Right lobe of liver (tissue), 6 donors: ENCODE measurements at regions not wholly inside any gene's neighbourhood (a gene's known extent, or its start where the extent isn't known, plus 50 kb on each side); places are given as distances from the start of the nearest gene placed in this dataset.

Experiments
- ATAC-seq, 4 donors: fragments of 200-7000 bp; cut with Tn5 transposase; one replicate each; pipeline ENCODE4 v1.9.1; 2020; ENCODE audit warnings: mild to moderate bottlenecking in 4 of 4, moderate library complexity in 4 of 4
- DNase-seq, 3 donors: peaks; one replicate each; pipeline ENCODE4 v3.0.0-alpha.2; 2020
- H3K27ac ChIP-seq, 3 donors: fragments of 200-600 bp; one replicate each; pipeline ENCODE4 v1.8.0; 2022
- H3K27me3 ChIP-seq, 2 donors: fragments of 200-600 bp; one replicate each; pipeline ENCODE4 v1.8.0; 2022
- H3K36me3 ChIP-seq, 4 donors: fragments of 200-600 bp; sonication (generic) in 1 of 4; one replicate each; pipeline versions ENCODE4 v1.5.1 to v1.8.0; 2017 to 2022; ENCODE audit warnings: control low read depth in 1 of 4
- H3K4me1 ChIP-seq, 4 donors: fragments of 200-600 bp; sonication (generic) in 1 of 4; one replicate each; pipeline versions ENCODE4 v1.5.1 to v1.8.0; 2017 to 2022; ENCODE audit warnings: control low read depth in 1 of 4
- H3K4me3 ChIP-seq, 3 donors: fragments of 200-600 bp; one replicate each; pipeline ENCODE4 v1.8.0; 2022
- H3K9me3 ChIP-seq, 4 donors: fragments of 200-600 bp; sonication (generic) in 1 of 4; one replicate each; pipeline versions ENCODE4 v1.5.1 to v1.8.0; 2017 to 2022; ENCODE audit warnings: control low read depth in 1 of 4
- CTCF ChIP-seq, 4 donors: fragments of 200-600 bp in 3 of 4; fragments of 450-650 bp in 1 of 4; IDR thresholded peaks; one replicate each; pipeline versions ENCODE4 v1.5.1 to v1.8.0; 2016 to 2022; ENCODE audit warnings: antibody characterized with exemption in 4 of 4, mild to moderate bottlenecking in 2 of 4
- POLR2A ChIP-seq: fragments of 450-650 bp; IDR thresholded peaks from one replicate; pipeline ENCODE4 v1.6.1; 2017; ENCODE audit warnings: antibody characterized with exemption, mild to moderate bottlenecking
- WGBS: methylation state at CpG from one replicate; pipeline ENCODE4 v1.1.6; 2018; ENCODE audit warnings: low coverage, low lambda C conversion rate; ENCODE audit not compliant: insufficient coverage; ENCODE audit errors: missing lambda C conversion rate; 5-methylcytosine and 5-hydroxymethylcytosine counted together
- intact Hi-C, 2 donors: fragments of 100-400 bp; cut with DNase I; formaldehyde crosslinking; loops; one replicate each; pipeline versions ENCODE4 v1.11.2 to v1.14.1; 2022
- donor health status: DM: no; HTN: yes; CAD: no.
- donor health status: DM: no; HTN: no; CAD: no.
- donor health status: DM: no; HTN: no; CAD: no.
- donor health status: DM: no; HTN: yes; CAD: no.
- donor health status: DM: no; HTN: yes; CAD: no.

GRCh38 chr18:44128365-44128764 is 552.3 kb upstream of the SETBP1 start:
- no peaks in the 10 kb centered on the region for H3K9me3 ChIP-seq
- TF ChIP-seq CTCF (IDR thresholded peaks at IDR 0.05) = no peak
- no peak for ATAC-seq
- H3K4me3 ChIP-seq = no peak overlapping the region
- H3K27ac ChIP-seq = no peak overlapping the region
- H3K36me3 ChIP-seq = no peaks in the 10 kb centered on the region
- no peak for DNase-seq
- intact Hi-C loops = no loop called here
- 28% methylated on average over 1 of the region's 1 CpG for WGBS
- no peaks in the 10 kb centered on the region for H3K27me3 ChIP-seq
- no peaks in the 10 kb centered on the region for H3K4me1 ChIP-seq

GRCh38 chr18:44130376-44130942 is 550.2 kb upstream of the SETBP1 start:
- no peaks in the 10 kb centered on the region for H3K4me1 ChIP-seq
- H3K9me3 ChIP-seq = no peaks in the 10 kb centered on the region
- no peak for DNase-seq
- intact Hi-C loops = no loop called here
- no peak overlapping the region for H3K4me3 ChIP-seq
- no peak for TF ChIP-seq POLR2A
- TF ChIP-seq CTCF (IDR thresholded peaks at IDR 0.05) = peak; percentile 36 to 62 (median 50)
- peak; percentile 40 to 52 (median 42) for ATAC-seq
- 33% methylated on average over 5 of the region's 5 CpGs for WGBS
- H3K27me3 ChIP-seq = no peaks in the 10 kb centered on the region
- no peak overlapping the region for H3K27ac ChIP-seq
- no peaks in the 10 kb centered on the region for H3K36me3 ChIP-seq

GRCh38 chr18:44133483-44133882 is 547.2 kb upstream of the SETBP1 start:
- TF ChIP-seq POLR2A = no peak
- H3K36me3 ChIP-seq = no peaks in the 10 kb centered on the region
- 28% methylated on average over 2 of the region's 2 CpGs for WGBS
- H3K27me3 ChIP-seq = no peaks in the 10 kb centered on the region
- ATAC-seq (no peak), DNase-seq (no peak)
- H3K4me3 ChIP-seq = no peak overlapping the region
- intact Hi-C loops = no loop called here
- no peaks in the 10 kb centered on the region for H3K4me1 ChIP-seq
- no peaks in the 10 kb centered on the region for H3K9me3 ChIP-seq
- H3K27ac ChIP-seq = no peak overlapping the region

GRCh38 chr18:44134447-44134846 is 546.2 kb upstream of the SETBP1 start:
- intact Hi-C loops = no loop called here
- 56% methylated on average over 4 of the region's 4 CpGs for WGBS

GRCh38 chr18:44135741-44136140 is 544.9 kb upstream of the SETBP1 start:
- intact Hi-C loops = no loop called here
- H3K4me3 ChIP-seq = no peak overlapping the region
- no peaks in the 10 kb centered on the region for H3K4me1 ChIP-seq
- no peaks in the 10 kb centered on the region for H3K9me3 ChIP-seq
- TF ChIP-seq CTCF (IDR thresholded peaks at IDR 0.05) (no peak), POLR2A (no peak)
- ATAC-seq (no peak), DNase-seq (no peak)
- no peaks in the 10 kb centered on the region for H3K27me3 ChIP-seq
- WGBS = 87% methylated on average over 4 of the region's 4 CpGs
- no peak overlapping the region for H3K27ac ChIP-seq
- H3K36me3 ChIP-seq = no peaks in the 10 kb centered on the region

More at GRCh38 chr18:44134447-44134846, 546.2 kb upstream of the SETBP1 start:
- H3K9me3 ChIP-seq = no peaks in the 10 kb centered on the region
- H3K4me3 ChIP-seq = no peak overlapping the region
- DNase-seq = no peak
- H3K4me1 ChIP-seq = no peaks in the 10 kb centered on the region
- TF ChIP-seq POLR2A = no peak
- TF ChIP-seq CTCF (IDR thresholded peaks at IDR 0.05) = no peak
- H3K27me3 ChIP-seq = no peaks in the 10 kb centered on the region
- no peak overlapping the region for H3K27ac ChIP-seq
- H3K36me3 ChIP-seq = no peaks in the 10 kb centered on the region
- no peak for ATAC-seq
